K562 (cell line): ENCODE measurements at regions not wholly inside any gene's neighbourhood (a gene's known extent, or its start where the extent isn't known, plus 50 kb on each side); places are given as distances from the start of the nearest gene placed in this dataset.

ENCODE experiments used
- ATAC-seq: fragments of 200-7000 bp; cut with Tn5 transposase; 3 replicates; pipeline ENCODE4 v1.9.1; 2020; ENCODE audit warnings: moderate library complexity
- BruUV-seq: library from RNA; stranded (reverse); fragments of 400-500 nt; replicated peaks from 2 replicates; lab custom pipeline; 2021; lab: Mats Ljungman, UMichigan
- CTCF ChIA-PET: fragments of 300-600 bp; formaldehyde crosslinking; extraction: SDS; loops from one replicate; lab custom pipeline; 2021; ENCODE audit warnings: low intra/inter-chr PET ratio; lab: Yijun Ruan, JAX
- POLR2A ChIA-PET: fragments of 300-600, 350-650 bp; sonication (Branson Sonifier 250); formaldehyde crosslinking; extraction: SDS; loops from one replicate; lab custom pipeline; 2021; ENCODE audit warnings: antibody characterized with exemption, inconsistent platforms; lab: Yijun Ruan, JAX
- DNase-seq, 4 experiments: peaks; one replicate each; pipeline versions ENCODE4 v3.0.0 to v3.0.0-alpha.2; 2011 to 2018; ENCODE audit warnings: low spot score in 3 of 4, mixed read lengths in 3 of 4; ENCODE audit errors: extremely low read depth in 1 of 4
- FAIRE-seq: peaks from 2 replicates; lab custom pipeline; 2011; peaks lifted over from hg19 to GRCh38; lab: Jason Lieb, UNC
- H2AFZ ChIP-seq: 2 replicates; pipeline ENCODE4 v1.6.0; 2011; ENCODE audit warnings: low read depth, low read length, control low read depth, inconsistent platforms
- H3K27ac ChIP-seq: fragments of 200-600 bp; 3 replicates; pipeline ENCODE4 v1.8.0; 2011; ENCODE audit warnings: low read depth, mild to moderate bottlenecking, control low read depth, inconsistent platforms, low read length, moderate library complexity, mixed read lengths; ENCODE audit errors: extremely low read depth
- H3K27me3 ChIP-seq, 2 experiments: fragments of 300-600 bp in 1 of 2; 2 replicates in 1 of 2; 3 replicates in 1 of 2; pipeline versions ENCODE4 v1.6.0 to v1.8.0; 2011; ENCODE audit warnings: inconsistent platforms in 2 of 2, low read length in 2 of 2, mild to moderate bottlenecking in 1 of 2, mixed read lengths in 1 of 2, moderate library complexity in 1 of 2; ENCODE audit not compliant: control insufficient read depth in 2 of 2, insufficient read depth in 2 of 2
- H3K36me3 ChIP-seq: fragments of 300-600 bp; 3 replicates; pipeline ENCODE4 v1.8.0; 2011; ENCODE audit warnings: mild to moderate bottlenecking, low read length, inconsistent platforms; ENCODE audit not compliant: control insufficient read depth, insufficient read depth
- H3K4me1 ChIP-seq, 2 experiments: fragments of 200-600 bp in 1 of 2; replicated peaks in 1 of 2; 2 replicates in 1 of 2; 3 replicates in 1 of 2; pipeline versions ENCODE4 v1.5.1 to v1.8.0; 2011; ENCODE audit warnings: inconsistent platforms in 2 of 2, low read length in 2 of 2, mild to moderate bottlenecking in 1 of 2, mixed read lengths in 1 of 2, moderate library complexity in 1 of 2; ENCODE audit not compliant: control insufficient read depth in 2 of 2, insufficient read depth in 2 of 2
- H3K4me2 ChIP-seq: 2 replicates; pipeline ENCODE4 v1.6.1; 2011; ENCODE audit warnings: low read length, control low read depth, inconsistent platforms, mixed read lengths; ENCODE audit not compliant: insufficient read depth
- H3K4me3 ChIP-seq: fragments of 200-600 bp; sonication (generic), shearing (Covaris generic); 2 replicates; pipeline ENCODE4 v1.5.1; 2016; ENCODE audit warnings: control low read depth, inconsistent platforms
- H3K79me2 ChIP-seq: fragments of 200-600 bp; 3 replicates; pipeline ENCODE4 v1.8.0; 2011; ENCODE audit warnings: low read length, inconsistent platforms; ENCODE audit not compliant: control insufficient read depth, insufficient read depth
- H3K9ac ChIP-seq, 2 experiments: 2 replicates each; pipeline versions ENCODE4 v1.6.0 to v1.6.1; 2011; ENCODE audit warnings: low read depth in 2 of 2, low read length in 2 of 2, control low read depth in 1 of 2, inconsistent platforms in 1 of 2, mild to moderate bottlenecking in 1 of 2, mixed read lengths in 1 of 2; ENCODE audit not compliant: insufficient read depth in 1 of 2
- H3K9me1 ChIP-seq: one replicate; pipeline ENCODE4 v1.6.0; 2011; ENCODE audit warnings: inconsistent platforms, mild to moderate bottlenecking, low read length, moderate library complexity; ENCODE audit not compliant: control insufficient read depth, insufficient read depth
- H3K9me3 ChIP-seq: replicated peaks from 2 replicates; pipeline ENCODE4 v1.5.1; 2011; ENCODE audit warnings: low read depth, low read length, inconsistent platforms; ENCODE audit not compliant: control insufficient read depth, insufficient read depth
- H4K20me1 ChIP-seq: replicated peaks from 2 replicates; pipeline ENCODE4 v1.6.1; 2011; ENCODE audit warnings: low read length, inconsistent platforms, mixed read lengths; ENCODE audit not compliant: control insufficient read depth, insufficient read depth
- ATF3 ChIP-seq, 2 experiments: fragments of 450-650 bp in 1 of 2; sonication (generic) in 1 of 2; formaldehyde crosslinking in 1 of 2; IDR thresholded peaks in 1 of 2; conservative IDR thresholded peaks in 1 of 2; 2 replicates each; pipeline versions ENCODE4 v1.6.1 to v1.8.1; 2016 to 2023; ENCODE audit warnings: mild to moderate bottlenecking in 2 of 2, moderate library complexity in 2 of 2, inconsistent platforms in 1 of 2, missing genetic modification reagents in 1 of 2
- NRF1 ChIP-seq, 2 experiments: fragments of 450-650 bp; IDR thresholded peaks in 1 of 2; conservative IDR thresholded peaks in 1 of 2; 2 replicates each; pipeline ENCODE4 v1.6.1; 2014; ENCODE audit warnings: mild to moderate bottlenecking in 2 of 2
- XRCC5 ChIP-seq: fragments of 200-400 bp; formaldehyde crosslinking; IDR thresholded peaks from 2 replicates; pipeline ENCODE4 v1.6.1; 2017; ENCODE audit warnings: low read depth, mild to moderate bottlenecking, low read length
- WGBS: fragments of 100-300 bp; shearing (Covaris generic); methylation state at CpG from one replicate; pipeline ENCODE4 v1.1.6; 2016; ENCODE audit warnings: low coverage, mixed read lengths; ENCODE audit not compliant: insufficient coverage; ENCODE audit errors: missing lambda C conversion rate; 5-methylcytosine and 5-hydroxymethylcytosine counted together
- in situ Hi-C: fragments of 300-500 bp; cut with MboI; formaldehyde crosslinking; loops from 4 replicates; pipeline ENCODE4 v1.15.0; 2018; ENCODE audit warnings: inconsistent platforms, mixed read lengths
- intact Hi-C: fragments of 100-400 bp; cut with micrococcal nuclease; formaldehyde crosslinking; loops from 2 replicates; pipeline ENCODE4 v1.14.2; 2022
- TF ChIP-seq, protein P1 (sequence below), 3 experiments: IDR thresholded peaks in 2 of 3; conservative IDR thresholded peaks in 1 of 3; 2 replicates each; pipeline ENCODE4 v1.5.1; 2011 to 2012; ENCODE audit warnings: low read length in 3 of 3, mild to moderate bottlenecking in 3 of 3, control low read depth in 2 of 3, improper control_type of control experiment in 1 of 3, inconsistent platforms in 1 of 3, low read depth in 1 of 3, mixed read lengths in 1 of 3, moderate library complexity in 1 of 3; ENCODE audit not compliant: insufficient read depth in 2 of 3

DNA sequence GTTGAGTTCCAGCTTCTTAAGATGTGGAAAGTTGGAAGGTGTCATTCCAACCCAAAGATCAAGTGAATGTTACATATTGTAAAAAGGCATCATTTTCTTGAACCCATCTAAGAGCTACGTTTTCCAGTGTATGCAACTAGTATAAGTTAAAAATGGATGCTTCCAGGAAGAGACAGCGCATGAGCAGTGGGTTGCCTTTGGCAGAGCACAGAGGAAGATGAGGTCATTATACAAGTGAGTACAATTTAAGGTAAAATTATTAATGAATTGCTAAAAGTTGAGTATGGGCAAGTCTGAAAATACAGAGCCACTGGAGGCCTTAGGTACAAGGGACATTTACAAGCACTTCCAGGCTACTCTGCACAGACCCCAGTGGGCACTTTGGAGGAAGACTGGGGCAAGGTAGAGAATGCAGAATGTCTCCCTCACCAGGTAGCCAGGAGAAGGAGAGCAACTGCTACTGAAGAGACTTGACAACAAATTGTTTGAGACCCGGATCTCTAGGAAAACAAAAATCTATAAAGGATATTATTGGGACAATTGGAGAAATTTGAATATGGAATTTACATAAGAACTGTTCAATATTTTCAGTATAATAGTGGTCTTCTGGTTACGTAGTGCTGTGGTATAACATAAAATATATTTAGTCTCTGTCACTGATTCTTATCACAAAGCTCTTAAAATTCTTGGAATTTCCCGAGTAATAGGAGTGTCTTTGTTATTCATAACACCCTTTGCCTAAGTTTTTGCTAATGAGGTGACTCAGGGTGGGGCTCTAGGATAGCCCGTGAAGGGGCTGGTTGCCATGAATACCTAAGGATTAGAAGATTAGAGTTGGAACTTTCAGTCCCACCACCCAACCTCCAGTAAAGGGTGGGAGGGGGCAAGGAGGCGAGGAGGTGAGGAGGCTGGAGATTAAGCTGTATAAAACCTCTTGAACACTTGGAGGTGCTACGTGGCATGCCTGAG is 129.9 kb upstream of the FER start:
- DNase-seq (no peak), ATAC-seq (no peak; the same call in 2 of the 3 replicates), FAIRE-seq (no peak)
- Histone ChIP-seq H3K9ac (no peak overlapping the region), H3K4me2 (no peak overlapping the region), H3K4me1 (no peaks in the 10 kb centered on the region), H3K4me3 (no peak overlapping the region), H3K27ac (no peak overlapping the region), H3K9me1 (no peaks in the 10 kb centered on the region), H3K9me3 (no peaks in the 10 kb centered on the region), H2AFZ (no peak overlapping the region), H3K79me2 (no peaks in the 10 kb centered on the region), H3K36me3 (no peaks in the 10 kb centered on the region), H3K27me3 (peaks cover 0 to 3% of the 10 kb centered on the region in 2 experiments; a peak in 1 of 5 replicates), H4K20me1 (no peaks in the 10 kb centered on the region; the same call in 1 of the 2 replicates)
- ChIA-PET CTCF (no interaction called here), POLR2A (no interaction called here)
- 3% methylated on average over 8 of the region's 8 CpGs for WGBS
- BruUV-seq = no TSS peak
- intact Hi-C loops = no loop called here
- TF ChIP-seq NRF1 (conservative IDR thresholded peaks at IDR 0.05 in 1 of 2, IDR thresholded peaks at IDR 0.05 in 1 of 2) = peak; percentile 71 to 73
- TF ChIP-seq XRCC5 = no peak
- 0 out of 2 replicates have a peak, but pooled peaks have one; percentile 10 for TF ChIP-seq ATF3 (IDR thresholded peaks at IDR 0.05)
- TF ChIP-seq ATF3 (CRISPR knock-in tag; conservative IDR thresholded peaks at IDR 0.05) = no peak
- TF ChIP-seq, protein P1, sequence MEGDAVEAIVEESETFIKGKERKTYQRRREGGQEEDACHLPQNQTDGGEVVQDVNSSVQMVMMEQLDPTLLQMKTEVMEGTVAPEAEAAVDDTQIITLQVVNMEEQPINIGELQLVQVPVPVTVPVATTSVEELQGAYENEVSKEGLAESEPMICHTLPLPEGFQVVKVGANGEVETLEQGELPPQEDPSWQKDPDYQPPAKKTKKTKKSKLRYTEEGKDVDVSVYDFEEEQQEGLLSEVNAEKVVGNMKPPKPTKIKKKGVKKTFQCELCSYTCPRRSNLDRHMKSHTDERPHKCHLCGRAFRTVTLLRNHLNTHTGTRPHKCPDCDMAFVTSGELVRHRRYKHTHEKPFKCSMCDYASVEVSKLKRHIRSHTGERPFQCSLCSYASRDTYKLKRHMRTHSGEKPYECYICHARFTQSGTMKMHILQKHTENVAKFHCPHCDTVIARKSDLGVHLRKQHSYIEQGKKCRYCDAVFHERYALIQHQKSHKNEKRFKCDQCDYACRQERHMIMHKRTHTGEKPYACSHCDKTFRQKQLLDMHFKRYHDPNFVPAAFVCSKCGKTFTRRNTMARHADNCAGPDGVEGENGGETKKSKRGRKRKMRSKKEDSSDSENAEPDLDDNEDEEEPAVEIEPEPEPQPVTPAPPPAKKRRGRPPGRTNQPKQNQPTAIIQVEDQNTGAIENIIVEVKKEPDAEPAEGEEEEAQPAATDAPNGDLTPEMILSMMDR (IDR thresholded peaks at IDR 0.05 in 2 of 3, conservative IDR thresholded peaks at IDR 0.05 in 1 of 3; ENCODE audit: insufficient read depth in 2 of 3, low read depth in 1 of 3, low read length in 3 of 3) = peak in 2 of 3 experiments; percentile 12 to 13; a peak in 1 of 6 replicates
- in situ Hi-C loops = no loop called here
